ENCODE measurements at regions not wholly inside any gene's neighbourhood (a gene's known extent, or its start where the extent isn't known, plus 50 kb on each side); places are given as distances from the start of the nearest gene placed in this dataset.

DNA sequence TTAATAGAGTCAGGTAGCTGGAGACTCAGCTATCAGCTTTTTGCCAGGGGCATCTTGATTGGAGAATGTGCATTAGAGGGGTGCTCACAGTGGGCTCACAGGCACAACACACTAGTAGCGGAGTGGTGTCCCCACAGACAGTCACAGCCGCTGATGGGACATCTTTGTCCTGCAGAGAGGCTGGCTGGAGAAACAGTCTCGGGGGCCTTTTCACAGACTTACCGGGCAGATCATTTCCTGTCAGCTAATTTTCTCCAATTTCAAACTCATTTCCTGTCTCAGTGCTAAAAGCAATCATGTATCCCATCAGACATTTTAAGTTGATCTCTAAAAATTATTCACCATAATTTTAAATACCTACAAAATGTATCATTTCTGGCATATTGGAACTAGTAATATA, 562.6 kb downstream of the DCDC2C start:
- Histone ChIP-seq H3K9me3 (ENCODE audit: control insufficient read depth in 2 of 2, insufficient read depth in 1 of 2, low read length in 1 of 2) (no peaks in the 10 kb centered on the region), H3K27me3 (ENCODE audit: control insufficient read depth in 2 of 2, insufficient read depth in 1 of 2, low read length in 1 of 2) (no peaks in the 10 kb centered on the region), H3K36me3 (ENCODE audit: control insufficient read depth in 2 of 2, insufficient read depth in 2 of 2, low read length in 1 of 2) (no peaks in the 10 kb centered on the region), H3K4me3 (ENCODE audit: low read length in 2 of 2) (no peak overlapping the region), H3K4me1 (ENCODE audit: control insufficient read depth in 2 of 2, insufficient read depth in 2 of 2, low read length in 2 of 2) (no peaks in the 10 kb centered on the region), H3K27ac (ENCODE audit: low read depth in 1 of 2, low read length in 1 of 2) (no peak overlapping the region)
- DNase-seq (ENCODE audit: low read depth in 6 of 9, low spot score in 9 of 9), result no peak
- 49% methylated on average over 4 of the region's 4 CpGs for WGBS

- Histone ChIP-seq H3K27me3 (ENCODE audit: control insufficient read depth in 2 of 2, insufficient read depth in 1 of 2, low read length in 1 of 2) (no peaks in the 10 kb centered on the region), H3K4me3 (ENCODE audit: low read length in 2 of 2) (no peak overlapping the region), H3K4me1 (ENCODE audit: control insufficient read depth in 2 of 2, insufficient read depth in 2 of 2, low read length in 2 of 2) (no peaks in the 10 kb centered on the region), H3K27ac (ENCODE audit: low read depth in 1 of 2, low read length in 1 of 2) (no peak overlapping the region), H3K36me3 (ENCODE audit: control insufficient read depth in 2 of 2, insufficient read depth in 2 of 2, low read length in 1 of 2) (no peaks in the 10 kb centered on the region), H3K9me3 (ENCODE audit: control insufficient read depth in 2 of 2, insufficient read depth in 1 of 2, low read length in 1 of 2) (no peaks in the 10 kb centered on the region)
- peak in 1 of 9 donors; percentile 3 for DNase-seq (ENCODE audit: low read depth in 6 of 9, low spot score in 9 of 9)
- WGBS, result 85% methylated on average over 2 of the region's 2 CpGs
Observed at GRCh38 chr2:4269885-4270284, 566.5 kb downstream of the DCDC2C start.

DNA sequence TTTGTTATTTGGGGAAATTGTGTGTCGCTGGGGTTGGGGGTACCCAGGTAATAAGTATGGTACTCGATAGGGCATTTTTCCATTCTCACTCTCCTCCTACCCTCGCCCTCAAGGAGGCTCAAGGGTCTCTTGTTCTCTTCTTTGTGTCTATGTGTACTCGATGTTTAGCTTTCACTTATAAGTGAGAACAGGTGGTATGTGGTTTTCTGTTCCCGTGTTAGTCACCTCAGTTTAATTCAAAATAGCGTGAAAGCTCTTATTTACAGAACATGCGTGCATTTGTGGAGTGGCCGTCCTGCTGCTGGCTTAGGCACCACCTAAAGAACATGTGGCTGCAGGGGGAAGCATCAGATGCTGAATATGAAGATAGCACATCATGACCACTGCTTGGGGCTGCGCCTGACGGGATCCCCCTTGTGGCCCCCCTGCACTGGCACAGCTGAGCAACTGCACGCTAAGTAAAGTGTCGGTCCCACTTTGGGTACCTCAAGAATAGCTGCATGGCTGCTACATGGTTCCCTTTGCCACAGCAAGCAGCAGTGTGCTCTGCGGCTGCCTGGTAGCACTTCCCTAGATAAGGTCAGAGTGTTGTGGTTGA, 569.0 kb downstream of the DCDC2C start:
- no peak overlapping the region for H3K27ac ChIP-seq (ENCODE audit: low read depth in 1 of 2, low read length in 1 of 2)
- H3K36me3 ChIP-seq (ENCODE audit: control insufficient read depth in 2 of 2, insufficient read depth in 2 of 2, low read length in 1 of 2), result no peaks in the 10 kb centered on the region
- 92% methylated on average over 13 of the region's 13 CpGs for WGBS
- no peaks in the 10 kb centered on the region for H3K9me3 ChIP-seq (ENCODE audit: control insufficient read depth in 2 of 2, insufficient read depth in 1 of 2, low read length in 1 of 2)
- H3K4me3 ChIP-seq (ENCODE audit: low read length in 2 of 2), result no peak overlapping the region
- H3K27me3 ChIP-seq (ENCODE audit: control insufficient read depth in 2 of 2, insufficient read depth in 1 of 2, low read length in 1 of 2), result no peaks in the 10 kb centered on the region
- DNase-seq (ENCODE audit: low read depth in 6 of 9, low spot score in 9 of 9), result no peak
- H3K4me1 ChIP-seq (ENCODE audit: control insufficient read depth in 2 of 2, insufficient read depth in 2 of 2, low read length in 2 of 2), result no peaks in the 10 kb centered on the region

DNA sequence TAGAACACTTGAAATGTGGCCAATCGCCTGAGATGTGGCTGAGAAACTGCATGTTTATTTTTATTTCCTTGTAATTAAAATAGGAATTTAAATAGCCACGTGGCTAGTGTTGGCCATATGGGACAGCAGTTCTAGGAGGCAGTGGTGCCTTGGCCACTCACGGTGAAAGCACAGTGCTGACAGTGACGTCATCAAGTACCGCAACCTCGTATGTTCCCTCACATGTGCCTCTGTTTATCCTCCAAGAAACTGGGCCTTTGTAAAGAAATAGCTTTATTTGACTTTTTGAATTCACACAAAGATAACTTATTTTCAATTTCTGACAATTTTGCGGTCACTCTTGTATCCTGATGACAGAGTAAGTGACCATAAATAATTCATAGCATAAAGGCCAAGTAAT, 575.0 kb downstream of the DCDC2C start:
- 89% methylated on average over 7 of the region's 7 CpGs for WGBS
- Histone ChIP-seq H3K27ac (ENCODE audit: low read depth in 1 of 2, low read length in 1 of 2) (no peak overlapping the region), H3K4me3 (ENCODE audit: low read length in 2 of 2) (no peak overlapping the region), H3K4me1 (ENCODE audit: control insufficient read depth in 2 of 2, insufficient read depth in 2 of 2, low read length in 2 of 2) (no peaks in the 10 kb centered on the region), H3K9me3 (ENCODE audit: control insufficient read depth in 2 of 2, insufficient read depth in 1 of 2, low read length in 1 of 2) (no peaks in the 10 kb centered on the region), H3K27me3 (ENCODE audit: control insufficient read depth in 2 of 2, insufficient read depth in 1 of 2, low read length in 1 of 2) (no peaks in the 10 kb centered on the region), H3K36me3 (ENCODE audit: control insufficient read depth in 2 of 2, insufficient read depth in 2 of 2, low read length in 1 of 2) (no peaks in the 10 kb centered on the region)
- DNase-seq (ENCODE audit: low read depth in 6 of 9, low spot score in 9 of 9), result no peak

DNA sequence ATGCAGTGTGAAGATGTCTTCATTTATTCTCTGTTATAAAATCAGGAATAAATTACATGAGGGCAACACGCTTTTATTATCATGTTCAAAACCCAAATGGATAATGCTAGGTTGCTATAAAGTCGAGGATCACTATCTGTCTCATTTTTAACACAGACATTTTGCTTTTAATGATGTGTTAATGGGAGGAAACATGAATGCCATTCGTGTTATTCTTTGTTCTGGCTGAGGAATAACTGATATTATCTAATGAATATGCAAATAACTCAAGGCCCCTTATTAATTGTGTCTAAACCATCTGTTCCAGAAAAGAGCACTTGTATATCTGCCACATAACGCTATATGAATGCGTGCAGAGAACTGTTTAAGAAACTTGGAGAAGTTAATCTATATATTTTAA, 576.1 kb downstream of the DCDC2C start:
- Histone ChIP-seq H3K36me3 (ENCODE audit: control insufficient read depth in 2 of 2, insufficient read depth in 2 of 2, low read length in 1 of 2) (no peaks in the 10 kb centered on the region), H3K9me3 (ENCODE audit: control insufficient read depth in 2 of 2, insufficient read depth in 1 of 2, low read length in 1 of 2) (no peaks in the 10 kb centered on the region), H3K4me1 (ENCODE audit: control insufficient read depth in 2 of 2, insufficient read depth in 2 of 2, low read length in 2 of 2) (no peaks in the 10 kb centered on the region), H3K27me3 (ENCODE audit: control insufficient read depth in 2 of 2, insufficient read depth in 1 of 2, low read length in 1 of 2) (no peaks in the 10 kb centered on the region), H3K4me3 (ENCODE audit: low read length in 2 of 2) (no peak overlapping the region), H3K27ac (ENCODE audit: low read depth in 1 of 2, low read length in 1 of 2) (no peak overlapping the region)
- no peak for DNase-seq (ENCODE audit: low read depth in 6 of 9, low spot score in 9 of 9)
- WGBS, result 86% methylated on average over 5 of the region's 5 CpGs

DNA sequence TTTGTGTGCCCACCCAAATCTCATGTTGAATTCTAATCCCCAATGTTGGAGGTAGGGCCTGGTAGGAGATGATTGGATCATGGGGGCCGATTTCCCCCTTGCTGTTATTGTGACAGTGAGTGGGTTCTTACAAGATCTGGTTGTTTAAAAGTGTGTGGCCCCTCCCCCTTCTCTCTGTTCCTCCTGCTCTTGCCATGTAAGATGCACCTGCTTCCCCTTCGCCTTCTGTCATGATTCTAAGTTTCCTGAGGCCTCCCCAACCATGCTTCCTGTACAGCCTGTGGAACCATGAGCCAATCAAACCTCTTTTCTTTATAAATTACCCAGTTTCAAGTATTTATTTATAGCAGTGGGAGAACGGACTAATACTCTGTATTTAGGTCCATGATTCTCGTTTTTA, 588.1 kb downstream of the DCDC2C start:
- Histone ChIP-seq H3K27me3 (ENCODE audit: control insufficient read depth in 2 of 2, insufficient read depth in 1 of 2, low read length in 1 of 2) (no peaks in the 10 kb centered on the region), H3K9me3 (ENCODE audit: control insufficient read depth in 2 of 2, insufficient read depth in 1 of 2, low read length in 1 of 2) (no peaks in the 10 kb centered on the region), H3K4me1 (ENCODE audit: control insufficient read depth in 2 of 2, insufficient read depth in 2 of 2, low read length in 2 of 2) (no peaks in the 10 kb centered on the region), H3K4me3 (ENCODE audit: low read length in 2 of 2) (no peak overlapping the region), H3K27ac (ENCODE audit: low read depth in 1 of 2, low read length in 1 of 2) (no peak overlapping the region), H3K36me3 (ENCODE audit: control insufficient read depth in 2 of 2, insufficient read depth in 2 of 2, low read length in 1 of 2) (no peaks in the 10 kb centered on the region)
- no peak for DNase-seq (ENCODE audit: low read depth in 6 of 9, low spot score in 9 of 9)
- WGBS, result 53% methylated on average over 4 of the region's 4 CpGs

DNA sequence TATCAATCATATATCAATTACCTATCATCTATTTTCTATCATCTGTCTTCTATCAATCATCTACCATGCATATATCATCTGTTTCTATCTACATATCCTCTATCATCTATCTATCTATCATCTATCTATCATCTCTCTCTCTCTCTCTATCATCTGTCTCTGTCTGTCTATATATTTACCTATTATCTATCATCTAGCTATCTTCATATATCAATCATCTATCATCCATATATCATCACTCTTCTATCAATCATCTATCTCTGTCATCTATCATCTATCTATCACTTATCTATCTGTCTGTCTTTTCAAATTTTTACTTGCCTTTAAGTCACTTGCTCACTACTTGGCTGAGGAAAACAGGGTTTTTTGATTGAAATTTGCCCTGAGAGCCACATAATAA, 592.3 kb downstream of the DCDC2C start:
- Histone ChIP-seq H3K9me3 (ENCODE audit: control insufficient read depth in 2 of 2, insufficient read depth in 1 of 2, low read length in 1 of 2) (no peaks in the 10 kb centered on the region), H3K4me3 (ENCODE audit: low read length in 2 of 2) (no peak overlapping the region), H3K27me3 (ENCODE audit: control insufficient read depth in 2 of 2, insufficient read depth in 1 of 2, low read length in 1 of 2) (no peaks in the 10 kb centered on the region), H3K4me1 (ENCODE audit: control insufficient read depth in 2 of 2, insufficient read depth in 2 of 2, low read length in 2 of 2) (no peaks in the 10 kb centered on the region), H3K27ac (ENCODE audit: low read depth in 1 of 2, low read length in 1 of 2) (no peak overlapping the region), H3K36me3 (ENCODE audit: control insufficient read depth in 2 of 2, insufficient read depth in 2 of 2, low read length in 1 of 2) (no peaks in the 10 kb centered on the region)
- DNase-seq (ENCODE audit: low read depth in 6 of 9, low spot score in 9 of 9), result no peak

GRCh38 chr2:4300616-4301015, 597.2 kb downstream of the DCDC2C start:
- no peaks in the 10 kb centered on the region for H3K27me3 ChIP-seq (ENCODE audit: control insufficient read depth in 2 of 2, insufficient read depth in 1 of 2, low read length in 1 of 2)
- no peaks in the 10 kb centered on the region for H3K4me1 ChIP-seq (ENCODE audit: control insufficient read depth in 2 of 2, insufficient read depth in 2 of 2, low read length in 2 of 2)
- no peak overlapping the region for H3K27ac ChIP-seq (ENCODE audit: low read depth in 1 of 2, low read length in 1 of 2)
- no peaks in the 10 kb centered on the region for H3K9me3 ChIP-seq (ENCODE audit: control insufficient read depth in 2 of 2, insufficient read depth in 1 of 2, low read length in 1 of 2)
- H3K4me3 ChIP-seq (ENCODE audit: low read length in 2 of 2), result no peak overlapping the region
- 96% methylated on average over 3 of the region's 3 CpGs for WGBS
- DNase-seq (ENCODE audit: low read depth in 6 of 9, low spot score in 9 of 9), result no peak
- H3K36me3 ChIP-seq (ENCODE audit: control insufficient read depth in 2 of 2, insufficient read depth in 2 of 2, low read length in 1 of 2), result no peaks in the 10 kb centered on the region

DNA sequence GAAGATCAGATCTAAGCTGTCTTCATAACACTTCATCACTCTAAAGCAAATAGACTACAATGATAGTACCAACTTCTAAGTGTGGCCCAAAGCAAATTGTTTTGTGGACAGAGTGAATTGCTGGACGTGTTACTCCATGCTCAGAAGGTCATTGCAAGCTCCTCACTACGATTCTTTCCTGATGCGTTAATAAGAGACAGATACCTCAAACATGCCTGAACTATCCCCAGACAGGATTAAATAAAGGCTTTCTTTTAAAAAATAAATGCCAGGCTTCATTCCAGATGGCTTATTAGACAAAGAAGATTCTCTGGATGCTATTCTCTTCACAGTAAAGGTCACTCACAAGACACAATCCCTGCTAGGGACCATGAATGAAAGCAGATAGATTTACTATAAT, 621.2 kb downstream of the DCDC2C start:
- Histone ChIP-seq H3K36me3 (ENCODE audit: control insufficient read depth in 2 of 2, insufficient read depth in 2 of 2, low read length in 1 of 2) (no peaks in the 10 kb centered on the region), H3K27ac (ENCODE audit: low read depth in 1 of 2, low read length in 1 of 2) (no peak overlapping the region), H3K27me3 (ENCODE audit: control insufficient read depth in 2 of 2, insufficient read depth in 1 of 2, low read length in 1 of 2) (no peaks in the 10 kb centered on the region), H3K4me3 (ENCODE audit: low read length in 2 of 2) (no peak overlapping the region), H3K4me1 (ENCODE audit: control insufficient read depth in 2 of 2, insufficient read depth in 2 of 2, low read length in 2 of 2) (no peaks in the 10 kb centered on the region), H3K9me3 (ENCODE audit: control insufficient read depth in 2 of 2, insufficient read depth in 1 of 2, low read length in 1 of 2) (no peaks in the 10 kb centered on the region)
- WGBS, result 87% methylated on average over 3 of the region's 3 CpGs
- no peak for DNase-seq (ENCODE audit: low read depth in 6 of 9, low spot score in 9 of 9)

- H3K27ac ChIP-seq (ENCODE audit: low read depth in 1 of 2, low read length in 1 of 2), result no peak overlapping the region
Observed at GRCh38 chr2:4336864-4337263, 633.5 kb downstream of the DCDC2C start.

More at GRCh38 chr2:4336864-4337263, 633.5 kb downstream of the DCDC2C start:
- no peaks in the 10 kb centered on the region for H3K36me3 ChIP-seq (ENCODE audit: control insufficient read depth in 2 of 2, insufficient read depth in 2 of 2, low read length in 1 of 2)
- H3K9me3 ChIP-seq (ENCODE audit: control insufficient read depth in 2 of 2, insufficient read depth in 1 of 2, low read length in 1 of 2), result no peaks in the 10 kb centered on the region
- H3K27me3 ChIP-seq (ENCODE audit: control insufficient read depth in 2 of 2, insufficient read depth in 1 of 2, low read length in 1 of 2), result no peaks in the 10 kb centered on the region
- WGBS, result 89% methylated on average over 4 of the region's 4 CpGs
- DNase-seq (ENCODE audit: low read depth in 6 of 9, low spot score in 9 of 9), result no peak
- H3K4me1 ChIP-seq (ENCODE audit: control insufficient read depth in 2 of 2, insufficient read depth in 2 of 2, low read length in 2 of 2), result no peaks in the 10 kb centered on the region
- H3K4me3 ChIP-seq (ENCODE audit: low read length in 2 of 2), result no peak overlapping the region
